Panc1 (cell line): ENCODE measurements at regions not wholly inside any gene's neighbourhood (a gene's known extent, or its start where the extent isn't known, plus 50 kb on each side); places are given as distances from the start of the nearest gene placed in this dataset.

Experiments used
- ATAC-seq: fragments of 200-7000 bp; cut with Tn5 transposase; 2 replicates; pipeline ENCODE4 v1.9.1; 2020; ENCODE audit warnings: mild to moderate bottlenecking, moderate library complexity
- BruUV-seq: library from RNA; stranded (reverse); fragments of 400-500 nt; replicated peaks from 2 replicates; lab custom pipeline; 2021; lab: Mats Ljungman, UMichigan
- CTCF ChIA-PET: fragments of 300-600 bp; sonication (Branson Sonifier 250); formaldehyde crosslinking; loops from one replicate; lab custom pipeline; 2022; ENCODE audit warnings: antibody characterized with exemption; lab: Charles Lee
- POLR2A ChIA-PET: fragments of 300-600 bp; sonication (Branson Sonifier 250); formaldehyde crosslinking; loops from one replicate; lab custom pipeline; 2022; ENCODE audit warnings: antibody characterized with exemption; lab: Charles Lee
- DNase-seq: peaks from one replicate; pipeline ENCODE4 v3.0.0-alpha.2; 2010; ENCODE audit warnings: low read depth, low spot score
- H3K27ac ChIP-seq: 2 replicates; pipeline ENCODE4 v1.5.1; 2011; ENCODE audit warnings: mild to moderate bottlenecking, low read length, inconsistent platforms
- H3K27me3 ChIP-seq: fragments of 200-500 bp; sonication (Bioruptor generic); 2 replicates; pipeline ENCODE4 v1.6.0; 2014; ENCODE audit warnings: low read length, inconsistent platforms; ENCODE audit not compliant: control insufficient read depth, insufficient read depth
- H3K36me3 ChIP-seq: fragments of 200-500 bp; sonication (Bioruptor generic); 2 replicates; pipeline ENCODE4 v1.5.1; 2014; ENCODE audit warnings: inconsistent platforms, mild to moderate bottlenecking, low read length, moderate library complexity; ENCODE audit not compliant: control insufficient read depth, insufficient read depth
- H3K4me1 ChIP-seq: 2 replicates; pipeline ENCODE4 v1.5.1; 2011; ENCODE audit warnings: inconsistent platforms, mild to moderate bottlenecking, low read length, moderate library complexity; ENCODE audit not compliant: control insufficient read depth, insufficient read depth
- H3K4me3 ChIP-seq, 2 experiments: 2 replicates each; pipeline ENCODE4 v1.5.1; 2011 to 2012; ENCODE audit warnings: low read depth in 2 of 2, low read length in 2 of 2, mild to moderate bottlenecking in 2 of 2, inconsistent platforms in 1 of 2, moderate library complexity in 1 of 2
- H3K9me3 ChIP-seq: fragments of 200-500 bp; sonication (Bioruptor generic); 2 replicates; pipeline ENCODE4 v1.5.1; 2014; ENCODE audit warnings: low read depth, mild to moderate bottlenecking, inconsistent platforms, low read length, moderate library complexity; ENCODE audit not compliant: control insufficient read depth, insufficient read depth
- CTCF ChIP-seq: fragments of 450-650 bp; IDR thresholded peaks from 2 replicates; pipeline ENCODE4 v1.5.1; 2017; ENCODE audit warnings: mild to moderate bottlenecking
- POLR2AphosphoS5 ChIP-seq: IDR thresholded peaks from 2 replicates; pipeline ENCODE4 v1.6.1; 2012; ENCODE audit warnings: mild to moderate bottlenecking, low read depth, low read length, moderate library complexity
- SIN3A ChIP-seq: IDR thresholded peaks from 2 replicates; pipeline ENCODE4 v1.6.1; 2012; ENCODE audit warnings: low read depth, mild to moderate bottlenecking, low read length, moderate library complexity, borderline replicate concordance; ENCODE audit not compliant: insufficient read depth
- TCF7L2 ChIP-seq: IDR thresholded peaks from 2 replicates; pipeline ENCODE4 v1.6.1; 2011; ENCODE audit warnings: mild to moderate bottlenecking, low read depth, low read length, inconsistent platforms
- in situ Hi-C: cut with HindIII; loops from 2 replicates; pipeline ENCODE4 v1.10.0; 2016; ENCODE audit warnings: low sequenced_read_pairs, low pct_unique_long_range_greater_than_20kb
- intact Hi-C: fragments of 100-400 bp; cut with micrococcal nuclease; formaldehyde crosslinking; loops from one replicate; pipeline ENCODE4 v1.10.0; 2022; ENCODE audit not compliant: unreplicated experiment
- TF ChIP-seq, protein P1 (sequence below), 2 experiments: IDR thresholded peaks; 2 replicates each; pipeline ENCODE4 v1.6.1; 2011 to 2012; ENCODE audit warnings: low read depth in 2 of 2, control low read depth in 1 of 2, low read length in 1 of 2, mild to moderate bottlenecking in 1 of 2, moderate library complexity in 1 of 2; ENCODE audit not compliant: insufficient read depth in 1 of 2

DNA sequence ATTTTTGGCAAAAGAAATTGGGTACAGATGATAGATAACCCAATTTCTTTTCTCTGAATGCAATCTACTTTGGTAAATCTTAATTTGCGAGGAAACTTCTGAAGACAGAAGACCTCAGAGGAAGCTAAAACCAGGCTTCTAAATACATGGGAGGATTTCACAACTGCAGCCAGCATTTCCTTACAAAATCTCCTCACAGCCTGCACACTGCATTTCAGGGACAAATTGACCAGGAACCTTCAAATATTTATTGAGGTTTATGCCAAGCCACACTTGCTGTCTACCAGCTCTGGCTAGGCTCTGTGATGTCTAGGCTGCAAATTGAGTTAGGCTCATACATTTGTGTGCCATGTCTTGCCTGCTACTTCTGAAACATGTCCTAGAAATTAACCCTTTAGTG is 167.3 kb upstream of the CDH5 start:
- CTCF ChIA-PET: no interaction called here
- POLR2A ChIA-PET: no interaction called here
- no peak for TF ChIP-seq TCF7L2
- TF ChIP-seq, protein P1, sequence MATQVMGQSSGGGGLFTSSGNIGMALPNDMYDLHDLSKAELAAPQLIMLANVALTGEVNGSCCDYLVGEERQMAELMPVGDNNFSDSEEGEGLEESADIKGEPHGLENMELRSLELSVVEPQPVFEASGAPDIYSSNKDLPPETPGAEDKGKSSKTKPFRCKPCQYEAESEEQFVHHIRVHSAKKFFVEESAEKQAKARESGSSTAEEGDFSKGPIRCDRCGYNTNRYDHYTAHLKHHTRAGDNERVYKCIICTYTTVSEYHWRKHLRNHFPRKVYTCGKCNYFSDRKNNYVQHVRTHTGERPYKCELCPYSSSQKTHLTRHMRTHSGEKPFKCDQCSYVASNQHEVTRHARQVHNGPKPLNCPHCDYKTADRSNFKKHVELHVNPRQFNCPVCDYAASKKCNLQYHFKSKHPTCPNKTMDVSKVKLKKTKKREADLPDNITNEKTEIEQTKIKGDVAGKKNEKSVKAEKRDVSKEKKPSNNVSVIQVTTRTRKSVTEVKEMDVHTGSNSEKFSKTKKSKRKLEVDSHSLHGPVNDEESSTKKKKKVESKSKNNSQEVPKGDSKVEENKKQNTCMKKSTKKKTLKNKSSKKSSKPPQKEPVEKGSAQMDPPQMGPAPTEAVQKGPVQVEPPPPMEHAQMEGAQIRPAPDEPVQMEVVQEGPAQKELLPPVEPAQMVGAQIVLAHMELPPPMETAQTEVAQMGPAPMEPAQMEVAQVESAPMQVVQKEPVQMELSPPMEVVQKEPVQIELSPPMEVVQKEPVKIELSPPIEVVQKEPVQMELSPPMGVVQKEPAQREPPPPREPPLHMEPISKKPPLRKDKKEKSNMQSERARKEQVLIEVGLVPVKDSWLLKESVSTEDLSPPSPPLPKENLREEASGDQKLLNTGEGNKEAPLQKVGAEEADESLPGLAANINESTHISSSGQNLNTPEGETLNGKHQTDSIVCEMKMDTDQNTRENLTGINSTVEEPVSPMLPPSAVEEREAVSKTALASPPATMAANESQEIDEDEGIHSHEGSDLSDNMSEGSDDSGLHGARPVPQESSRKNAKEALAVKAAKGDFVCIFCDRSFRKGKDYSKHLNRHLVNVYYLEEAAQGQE (IDR thresholded peaks at IDR 0.05; ENCODE audit: insufficient read depth in 1 of 2, low read depth in 2 of 2, low read length in 1 of 2): no peak
- no peak for TF ChIP-seq CTCF
- no peak for TF ChIP-seq POLR2AphosphoS5
- no peak for TF ChIP-seq SIN3A
- Histone ChIP-seq H3K4me3 (no peak overlapping the region), H3K36me3 (no peaks in the 10 kb centered on the region), H3K4me1 (no peaks in the 10 kb centered on the region), H3K27me3 (no peaks in the 10 kb centered on the region), H3K9me3 (no peaks in the 10 kb centered on the region), H3K27ac (no peak overlapping the region)
- in situ Hi-C loops (no loop called here), intact Hi-C loops (no loop called here)
- DNase-seq (no peak), ATAC-seq (no peak)
- BruUV-seq: no TSS peak

- H3K4me3 ChIP-seq: no peak overlapping the region
- H3K27ac ChIP-seq: no peak overlapping the region
- in situ Hi-C loops: no loop called here
- POLR2A ChIA-PET: no interaction called here
- TF ChIP-seq TCF7L2 (no peak), SIN3A (no peak), POLR2AphosphoS5 (no peak), CTCF (no peak)
- TF ChIP-seq, protein P1 (IDR thresholded peaks at IDR 0.05; ENCODE audit: insufficient read depth in 1 of 2, low read depth in 2 of 2, low read length in 1 of 2): no peak
- no peaks in the 10 kb centered on the region for H3K36me3 ChIP-seq
- H3K27me3 ChIP-seq: no peaks in the 10 kb centered on the region
- no peak for DNase-seq
- H3K9me3 ChIP-seq: no peaks in the 10 kb centered on the region
- no peaks in the 10 kb centered on the region for H3K4me1 ChIP-seq
- no peak for ATAC-seq
- intact Hi-C loops: no loop called here
- no TSS peak for BruUV-seq
- CTCF ChIA-PET: no interaction called here
Observed at GRCh38 chr16:66198641-66199040, 167.8 kb upstream of the CDH5 start.
